ENCODE measurements at regions not wholly inside any gene's neighbourhood (a gene's known extent, or its start where the extent isn't known, plus 50 kb on each side); places are given as distances from the start of the nearest gene placed in this dataset.

GRCh38 chr2:16103614-16104314, 163.4 kb downstream of the MYCN start:
- WGBS: 87% methylated on average over 12 of the region's 12 CpGs
- no peaks in the 10 kb centered on the region for H3K9me3 ChIP-seq
- H3K36me3 ChIP-seq: no peaks in the 10 kb centered on the region
- no peak for DNase-seq (ENCODE audit: low spot score in 2 of 2)
- no peak overlapping the region for H3K27ac ChIP-seq
- H3K4me1 ChIP-seq: peaks cover 5% of the 10 kb centered on the region
- H3K4me3 ChIP-seq: no peak overlapping the region
- H3K27me3 ChIP-seq: peaks cover 4% of the 10 kb centered on the region
- no peak for TF ChIP-seq POLR2A (IDR thresholded peaks at IDR 0.05)
- TF ChIP-seq, protein P1, sequence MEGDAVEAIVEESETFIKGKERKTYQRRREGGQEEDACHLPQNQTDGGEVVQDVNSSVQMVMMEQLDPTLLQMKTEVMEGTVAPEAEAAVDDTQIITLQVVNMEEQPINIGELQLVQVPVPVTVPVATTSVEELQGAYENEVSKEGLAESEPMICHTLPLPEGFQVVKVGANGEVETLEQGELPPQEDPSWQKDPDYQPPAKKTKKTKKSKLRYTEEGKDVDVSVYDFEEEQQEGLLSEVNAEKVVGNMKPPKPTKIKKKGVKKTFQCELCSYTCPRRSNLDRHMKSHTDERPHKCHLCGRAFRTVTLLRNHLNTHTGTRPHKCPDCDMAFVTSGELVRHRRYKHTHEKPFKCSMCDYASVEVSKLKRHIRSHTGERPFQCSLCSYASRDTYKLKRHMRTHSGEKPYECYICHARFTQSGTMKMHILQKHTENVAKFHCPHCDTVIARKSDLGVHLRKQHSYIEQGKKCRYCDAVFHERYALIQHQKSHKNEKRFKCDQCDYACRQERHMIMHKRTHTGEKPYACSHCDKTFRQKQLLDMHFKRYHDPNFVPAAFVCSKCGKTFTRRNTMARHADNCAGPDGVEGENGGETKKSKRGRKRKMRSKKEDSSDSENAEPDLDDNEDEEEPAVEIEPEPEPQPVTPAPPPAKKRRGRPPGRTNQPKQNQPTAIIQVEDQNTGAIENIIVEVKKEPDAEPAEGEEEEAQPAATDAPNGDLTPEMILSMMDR (IDR thresholded peaks at IDR 0.05): no peak

- peaks cover 5% of the 10 kb centered on the region for H3K4me1 ChIP-seq
- no peaks in the 10 kb centered on the region for H3K9me3 ChIP-seq
- TF ChIP-seq EP300 (IDR thresholded peaks at IDR 0.05) (no peak), POLR2AphosphoS5 (IDR thresholded peaks at IDR 0.05) (no peak), POLR2A (IDR thresholded peaks at IDR 0.05) (no peak)
- TF ChIP-seq, protein P1 (IDR thresholded peaks at IDR 0.05): no peak
- no peak overlapping the region for H3K4me3 ChIP-seq
- no peak for DNase-seq (ENCODE audit: low spot score in 2 of 2)
- no peak overlapping the region for H3K27ac ChIP-seq
- WGBS: 56% methylated on average over 15 of the region's 16 CpGs
- no peaks in the 10 kb centered on the region for H3K36me3 ChIP-seq
- H3K27me3 ChIP-seq: peaks cover 4% of the 10 kb centered on the region
Observed at GRCh38 chr2:16102976-16103380, 162.6 kb downstream of the MYCN start.

DNA sequence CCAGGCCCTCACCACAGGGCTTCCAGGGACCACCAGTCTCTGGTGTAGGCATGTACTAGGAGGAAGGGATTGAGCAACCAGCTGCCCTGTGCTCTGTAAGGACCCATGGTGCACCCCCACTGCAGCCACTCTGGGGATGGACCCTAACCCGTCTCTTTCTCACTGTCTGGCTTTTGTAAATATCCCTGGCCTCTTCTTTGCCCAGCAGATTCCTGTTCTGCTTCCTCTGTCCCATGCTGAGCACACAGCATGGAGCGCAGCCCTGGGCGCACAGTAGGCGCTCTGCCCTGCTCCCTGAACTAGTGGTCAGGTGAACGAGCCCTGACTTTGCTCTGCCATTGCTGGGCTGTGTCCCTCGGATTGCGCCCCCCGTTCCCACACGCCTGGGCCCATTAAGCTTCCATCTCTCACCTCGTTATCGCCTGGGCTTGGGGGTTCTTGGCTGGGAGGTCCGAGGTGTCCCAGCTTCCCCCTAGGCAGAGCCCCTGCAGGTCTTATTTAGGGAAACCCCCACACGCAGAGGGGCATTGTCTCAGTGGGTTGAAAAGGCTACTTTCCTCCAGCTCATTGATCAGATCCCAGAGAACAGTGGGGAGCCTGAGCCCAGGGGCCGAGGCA, 162.1 kb downstream of the MYCN start:
- Histone ChIP-seq H3K9me3 (no peaks in the 10 kb centered on the region), H3K4me1 (peaks cover 5% of the 10 kb centered on the region), H3K27me3 (peaks cover 4% of the 10 kb centered on the region), H3K27ac (no peak overlapping the region), H3K36me3 (no peaks in the 10 kb centered on the region), H3K4me3 (no peak overlapping the region)
- no peak for TF ChIP-seq POLR2A (IDR thresholded peaks at IDR 0.05)
- TF ChIP-seq POLR2AphosphoS5 (IDR thresholded peaks at IDR 0.05): no peak
- TF ChIP-seq EP300 (IDR thresholded peaks at IDR 0.05): no peak
- TF ChIP-seq, protein P1 (IDR thresholded peaks at IDR 0.05): no peak
- 88% methylated on average over 12 of the region's 14 CpGs for WGBS
- DNase-seq (ENCODE audit: low spot score in 2 of 2): no peak

DNA sequence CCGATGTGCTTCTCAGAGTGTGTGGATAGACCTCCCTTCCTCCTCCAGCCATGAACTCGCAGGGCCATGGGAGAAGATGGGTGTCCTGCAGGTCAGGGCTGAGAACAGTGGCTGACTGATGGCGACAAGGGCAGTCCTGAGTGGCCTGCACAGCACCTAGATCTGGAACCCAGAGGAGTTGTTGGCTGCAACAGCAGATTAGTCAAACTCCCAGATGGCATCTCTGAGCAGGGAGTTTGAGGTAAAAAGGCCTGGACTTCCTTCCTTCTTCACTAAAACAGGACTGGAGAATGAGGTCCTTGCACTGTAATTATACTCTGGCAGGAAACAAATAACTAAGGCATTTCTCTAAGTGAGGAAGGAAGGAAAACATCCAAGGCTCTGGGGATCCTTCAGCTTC, 160.8 kb downstream of the MYCN start:
- no peak for DNase-seq (ENCODE audit: low spot score in 2 of 2)
- no peak overlapping the region for H3K27ac ChIP-seq
- no peaks in the 10 kb centered on the region for H3K36me3 ChIP-seq
- WGBS: 100% methylated on average over 1 of the region's 3 CpGs
- peaks cover 5% of the 10 kb centered on the region for H3K4me1 ChIP-seq
- TF ChIP-seq POLR2AphosphoS5 (IDR thresholded peaks at IDR 0.05) (no peak), EP300 (IDR thresholded peaks at IDR 0.05) (no peak), POLR2A (IDR thresholded peaks at IDR 0.05) (no peak)
- TF ChIP-seq, protein P1 (IDR thresholded peaks at IDR 0.05): no peak
- H3K9me3 ChIP-seq: no peaks in the 10 kb centered on the region
- H3K27me3 ChIP-seq: peaks cover 4% of the 10 kb centered on the region
- no peak overlapping the region for H3K4me3 ChIP-seq

- whole genome bisulfite sequencing: 100% methylated on average over 1 of the region's 1 CpG
- Histone ChIP-seq H3K4me1 (no peaks in the 10 kb centered on the region), H3K27ac (no peak overlapping the region), H3K4me3 (no peak overlapping the region), H3K36me3 (no peaks in the 10 kb centered on the region), H3K27me3 (peaks cover 4% of the 10 kb centered on the region), H3K9me3 (no peaks in the 10 kb centered on the region)
- DNase-seq (ENCODE audit: low spot score in 2 of 2): no peak
- TF ChIP-seq POLR2AphosphoS5 (IDR thresholded peaks at IDR 0.05) (no peak), POLR2A (IDR thresholded peaks at IDR 0.05) (no peak), EP300 (IDR thresholded peaks at IDR 0.05) (no peak)
- TF ChIP-seq, protein P1 (IDR thresholded peaks at IDR 0.05): no peak
Observed at GRCh38 chr2:16100006-16100405, 159.7 kb downstream of the MYCN start.
